GM21576 (cell line): ENCODE measurements at regions not wholly inside any gene's neighbourhood (a gene's known extent, or its start where the extent isn't known, plus 50 kb on each side); places are given as distances from the start of the nearest gene placed in this dataset.
"Not testable (repeated sequence)": the region's sequence is repeated elsewhere in the genome, so short reads cannot be mapped to it uniquely, and the experiment has no call there.

Source experiments
- ATAC-seq: cut with Tn5 transposase; IDR thresholded peaks from one replicate; pipeline ENCODE4 v1.9.1; 2021; ENCODE audit warnings: mild to moderate bottlenecking, moderate library complexity; ENCODE audit not compliant: unreplicated experiment

GRCh38 chr5:34096033-34096432 lies 53.0 kb upstream of the C1QTNF3 start:
- ATAC-seq = not testable (repeated sequence)

DNA sequence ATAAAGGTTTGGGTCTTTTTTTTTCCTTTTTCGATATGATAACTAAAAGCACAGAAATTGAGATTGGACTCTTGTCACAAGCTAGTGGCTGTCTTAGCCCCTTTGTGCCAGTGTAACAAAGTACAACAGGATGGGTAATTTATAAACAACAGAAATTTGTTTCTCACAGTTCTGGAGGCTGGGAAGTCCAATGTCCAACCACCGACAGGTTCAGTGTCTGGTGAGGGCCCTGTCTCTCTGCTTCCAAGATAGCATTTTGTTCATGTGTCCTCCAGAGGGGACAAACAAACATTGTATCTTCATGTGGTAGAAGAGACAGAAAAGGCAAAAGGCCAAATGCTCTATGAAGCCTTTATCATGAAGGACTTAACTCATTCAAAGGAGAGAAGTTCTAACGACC lies 56.9 kb upstream of the C1QTNF3 start:
- not testable (repeated sequence) for ATAC-seq

- not testable (repeated sequence) for ATAC-seq
These were observed 58.6 kb upstream of the C1QTNF3 start for GRCh38 chr5:34101567-34101966.

DNA sequence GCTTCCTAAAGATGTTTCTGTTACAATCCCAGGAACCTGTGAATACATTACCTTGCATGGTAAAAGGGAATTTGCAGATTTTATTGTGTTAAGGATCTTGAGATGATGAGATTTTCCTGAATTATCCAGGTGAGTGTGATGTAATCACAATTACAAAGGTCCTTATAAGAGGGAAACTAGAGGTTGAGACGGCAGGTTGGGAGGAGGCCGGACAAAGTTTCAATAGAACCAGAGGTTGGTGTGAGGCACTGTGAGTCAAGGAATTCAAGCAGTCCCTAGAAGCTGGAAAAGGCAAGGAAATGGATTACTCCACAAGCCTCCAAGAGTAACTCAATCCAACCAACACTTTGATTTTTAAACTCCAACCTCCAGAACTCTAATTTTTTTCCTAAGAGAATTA lies 65.9 kb upstream of the C1QTNF3 start:
- ATAC-seq = not testable (repeated sequence)

- ATAC-seq = not testable (repeated sequence)
These were observed 81.3 kb upstream of the C1QTNF3 start for GRCh38 chr5:34124280-34124679.

- ATAC-seq = peak; percentile 88
These were observed 82.3 kb upstream of the C1QTNF3 start for GRCh38 chr5:34125354-34125753.

DNA sequence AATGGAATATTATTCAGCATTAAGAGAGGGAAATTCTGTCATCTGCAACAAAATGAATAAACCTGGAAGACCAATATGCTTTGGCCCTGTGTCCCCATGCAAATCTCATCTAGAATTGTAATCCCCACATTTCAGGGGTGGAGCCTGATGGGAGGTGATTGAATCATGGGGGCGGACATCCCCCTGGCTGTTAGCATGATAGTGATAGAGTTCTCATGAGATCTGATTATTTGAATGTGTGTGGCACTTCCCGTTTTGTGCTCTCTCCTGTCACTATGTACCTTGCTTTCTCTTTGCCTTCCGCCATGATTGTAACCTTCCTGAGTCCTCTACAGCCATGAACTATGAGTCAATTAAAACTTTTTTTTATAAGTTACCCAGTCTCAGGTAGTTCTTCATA lies 83.7 kb upstream of the C1QTNF3 start:
- not testable (repeated sequence) for ATAC-seq

DNA sequence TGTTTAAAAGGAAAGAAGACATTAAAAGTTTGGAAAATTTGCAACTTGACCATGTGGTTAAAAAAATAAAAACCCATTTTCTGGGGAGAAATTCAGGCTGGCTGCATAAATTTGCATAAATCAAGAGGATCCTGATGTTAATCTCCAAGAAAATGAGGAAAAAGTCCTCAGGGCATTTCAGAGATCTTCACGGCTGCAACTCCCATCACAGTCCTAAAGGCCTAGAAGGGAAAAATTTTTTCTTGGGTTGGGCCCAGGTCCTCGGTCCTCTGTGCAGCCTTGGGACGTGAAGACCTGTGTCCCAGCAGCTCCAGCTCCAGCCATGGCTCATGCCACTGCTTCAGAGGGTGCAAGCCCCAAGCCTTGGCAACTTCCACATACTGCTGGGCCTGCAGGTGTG lies 84.8 kb upstream of the C1QTNF3 start:
- ATAC-seq = not testable (repeated sequence)

DNA sequence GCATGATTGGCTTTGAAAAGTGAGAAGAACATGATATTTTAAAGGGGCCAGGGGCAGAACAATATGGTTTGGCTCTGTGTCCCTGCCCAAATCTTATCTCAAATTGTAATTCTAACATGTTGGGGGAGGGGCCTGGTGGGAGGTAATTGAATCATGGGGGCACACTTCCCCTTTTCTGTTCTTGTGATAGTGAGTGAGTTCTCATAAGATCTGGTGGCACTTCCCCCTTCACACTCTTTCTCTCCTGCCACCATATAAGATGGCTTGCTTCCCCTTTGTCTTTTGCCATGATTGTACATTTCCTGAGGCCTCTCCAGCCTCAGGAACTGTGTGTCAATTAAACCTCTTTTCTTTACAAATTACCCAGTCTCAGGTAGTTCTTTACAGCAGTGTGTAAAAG lies 85.9 kb upstream of the C1QTNF3 start:
- ATAC-seq = not testable (repeated sequence)

DNA sequence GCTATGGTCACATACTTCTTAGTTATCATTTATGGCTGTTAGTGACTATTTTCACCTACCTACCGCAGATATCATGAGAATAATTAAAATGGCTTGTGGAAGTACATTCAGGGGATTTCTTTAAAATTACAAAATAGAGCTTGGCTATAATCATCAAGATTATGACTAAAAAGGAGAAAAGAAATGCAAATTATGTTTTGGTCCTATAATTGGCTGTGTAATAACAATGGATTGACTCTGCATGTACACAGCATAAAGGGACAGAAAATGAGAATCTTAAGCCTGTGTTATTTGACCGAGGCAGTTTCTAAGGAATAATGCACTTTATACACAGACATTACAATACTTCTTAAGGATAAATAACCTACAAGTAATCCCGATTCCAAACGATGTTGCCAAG lies 112.0 kb upstream of the C1QTNF3 start:
- ATAC-seq = not testable (repeated sequence)

DNA sequence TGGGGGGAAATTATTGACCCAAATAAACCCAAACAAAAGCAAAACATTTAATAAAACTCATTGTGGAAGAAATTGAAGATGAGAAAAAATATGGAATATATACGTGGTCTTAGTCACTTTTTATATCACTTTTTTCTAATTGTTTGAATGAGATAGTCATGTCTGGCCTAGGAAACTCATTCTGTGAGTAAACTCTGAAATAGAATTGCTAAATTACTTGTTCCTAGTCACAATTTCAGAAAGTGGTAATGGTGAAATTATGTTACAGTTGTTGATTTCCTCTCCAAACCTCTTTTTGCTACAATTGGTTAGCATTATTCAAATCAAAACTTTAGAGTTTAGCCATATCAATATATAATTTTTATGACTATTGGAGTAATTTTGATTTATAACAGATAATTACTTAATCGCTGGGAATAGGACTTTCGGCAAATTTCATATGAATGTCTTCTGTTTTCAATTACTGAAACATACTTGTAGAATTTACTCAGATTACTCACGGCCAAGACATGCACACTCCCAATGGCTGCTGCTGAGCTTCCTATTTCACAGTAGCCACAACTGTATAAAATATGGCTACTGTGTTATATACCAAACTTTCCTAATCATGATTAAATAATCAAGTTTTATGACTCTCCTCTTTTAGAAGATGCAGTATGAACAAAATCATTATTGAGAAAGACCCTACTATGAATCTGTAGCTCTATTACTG lies 113.8 kb upstream of the C1QTNF3 start:
- not testable (repeated sequence) for ATAC-seq

DNA sequence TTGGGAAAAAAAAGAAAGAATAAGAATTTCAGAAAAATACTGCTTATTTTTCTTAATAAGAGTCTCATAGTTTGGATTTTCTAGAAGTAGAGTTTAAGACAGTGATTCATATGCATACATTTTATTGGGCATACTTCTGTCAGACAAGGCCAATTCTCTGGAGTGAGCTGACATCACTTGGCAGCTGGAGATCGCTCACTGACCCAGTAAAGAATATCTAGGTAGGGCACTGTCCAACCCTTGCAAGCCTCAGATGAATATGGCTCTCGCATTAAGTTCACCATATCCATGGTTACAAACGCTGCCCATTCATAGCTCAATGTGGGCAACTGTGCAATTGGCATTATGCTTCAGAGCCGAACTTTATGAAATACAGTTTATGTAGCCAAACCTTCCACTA lies 117.9 kb upstream of the C1QTNF3 start:
- ATAC-seq = not testable (repeated sequence)

DNA sequence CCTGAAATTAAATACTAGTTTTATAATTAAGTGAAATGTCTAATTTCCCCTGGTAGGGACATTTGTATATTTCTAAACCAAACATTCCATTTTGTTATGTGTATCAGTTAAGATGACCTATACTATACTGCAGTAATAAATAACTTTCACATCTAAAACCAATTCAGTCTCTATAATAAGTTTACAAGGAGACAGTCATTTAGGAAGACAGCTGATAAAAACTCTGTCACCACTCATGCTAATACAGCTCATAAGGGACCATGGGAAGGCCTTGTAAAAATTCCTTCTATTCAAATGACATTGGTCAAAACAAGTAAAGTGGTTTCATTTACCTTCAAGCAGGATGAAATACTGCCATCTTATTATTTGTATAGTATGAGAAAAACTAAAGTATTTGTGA lies 128.4 kb upstream of the C1QTNF3 start:
- not testable (repeated sequence) for ATAC-seq

DNA sequence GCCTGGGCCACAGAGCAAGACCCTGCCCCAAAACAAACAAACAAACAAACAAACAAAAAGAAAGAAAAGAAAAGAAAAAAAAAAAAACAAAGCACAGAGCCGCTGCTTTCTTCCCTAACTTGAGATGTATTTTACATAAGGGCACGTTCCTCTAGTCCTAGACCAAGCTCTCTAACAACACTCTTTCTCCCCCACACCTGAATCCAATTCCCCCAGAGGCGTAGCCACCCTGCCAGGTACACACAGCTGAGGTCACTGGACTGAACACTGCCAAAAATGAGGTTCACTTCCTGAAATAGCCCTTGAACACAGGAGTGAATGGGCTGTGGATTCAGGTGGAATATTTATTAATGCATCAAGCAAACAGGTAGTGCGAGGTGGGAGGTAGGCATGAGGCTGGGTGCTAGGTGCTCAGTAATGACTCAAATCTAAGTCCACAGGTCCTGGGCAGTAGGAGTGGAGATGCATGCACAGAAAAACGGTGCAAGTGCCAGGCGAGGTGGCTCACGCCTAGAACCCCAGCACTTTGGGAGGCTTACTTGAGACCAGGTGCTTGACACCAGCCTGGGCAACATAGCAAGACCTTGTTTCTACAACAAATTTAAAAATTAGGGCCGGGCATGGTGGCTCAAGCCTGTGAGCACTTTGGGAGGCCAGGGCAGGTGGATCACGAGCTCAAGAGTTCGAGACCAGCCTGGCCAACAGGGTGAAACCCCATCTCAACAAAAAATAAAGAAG lies 136.6 kb upstream of the C1QTNF3 start:
- ATAC-seq = not testable (repeated sequence)

DNA sequence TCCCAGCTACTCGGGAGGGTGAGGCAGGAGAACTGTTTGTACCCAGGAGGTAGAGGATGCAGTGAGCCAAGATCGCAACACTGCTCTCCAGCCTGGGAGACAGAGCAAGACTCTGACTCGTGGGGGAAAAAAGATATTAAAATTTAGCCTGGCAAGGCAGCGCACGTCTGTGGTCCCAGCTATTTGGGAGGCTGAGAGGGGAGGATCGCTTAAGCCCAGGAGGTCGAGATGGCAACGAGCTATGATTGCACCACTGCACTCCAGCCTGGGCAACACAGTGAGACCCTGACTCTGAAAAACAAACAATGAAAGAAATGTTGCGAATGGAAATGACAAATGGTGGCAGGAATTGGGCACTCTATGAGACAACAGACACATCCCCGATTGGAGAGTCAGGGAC lies 137.2 kb upstream of the C1QTNF3 start:
- ATAC-seq = not testable (repeated sequence)

DNA sequence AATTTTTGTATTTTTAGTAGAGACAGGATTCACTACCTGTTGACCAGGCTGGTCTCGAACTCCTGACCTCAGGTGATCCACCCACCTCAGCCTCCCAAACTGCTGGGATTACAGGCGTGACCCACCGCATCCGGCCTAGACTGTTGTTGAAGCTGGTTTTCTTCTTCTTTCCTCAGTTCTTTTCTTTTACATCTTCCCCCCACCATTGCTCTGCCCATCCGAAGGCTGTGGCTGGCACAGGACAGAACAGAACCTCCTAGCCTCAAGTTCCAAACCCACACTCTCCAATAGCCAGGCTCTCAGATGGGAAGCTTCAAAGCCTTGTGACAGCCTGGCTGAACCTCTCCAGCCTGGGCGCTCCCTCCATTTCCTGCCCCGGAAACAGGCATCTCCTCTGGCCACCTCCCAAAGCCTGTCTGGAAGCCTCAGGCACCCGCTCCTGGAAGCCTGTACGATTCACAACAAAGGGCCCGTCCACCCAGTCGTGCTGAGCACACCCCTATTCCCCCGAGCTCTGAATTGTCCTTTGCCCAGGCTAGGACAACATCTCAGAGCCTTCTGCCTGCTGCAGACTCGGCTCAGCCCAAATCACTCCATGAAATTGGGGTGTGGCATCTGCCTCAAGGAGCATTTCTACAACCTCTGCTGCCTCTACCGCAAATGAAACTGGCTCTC lies 138.1 kb upstream of the C1QTNF3 start:
- not testable (repeated sequence) for ATAC-seq

GRCh38 chr5:34185005-34185404 lies 142.0 kb upstream of the C1QTNF3 start:
- not testable (repeated sequence) for ATAC-seq

DNA sequence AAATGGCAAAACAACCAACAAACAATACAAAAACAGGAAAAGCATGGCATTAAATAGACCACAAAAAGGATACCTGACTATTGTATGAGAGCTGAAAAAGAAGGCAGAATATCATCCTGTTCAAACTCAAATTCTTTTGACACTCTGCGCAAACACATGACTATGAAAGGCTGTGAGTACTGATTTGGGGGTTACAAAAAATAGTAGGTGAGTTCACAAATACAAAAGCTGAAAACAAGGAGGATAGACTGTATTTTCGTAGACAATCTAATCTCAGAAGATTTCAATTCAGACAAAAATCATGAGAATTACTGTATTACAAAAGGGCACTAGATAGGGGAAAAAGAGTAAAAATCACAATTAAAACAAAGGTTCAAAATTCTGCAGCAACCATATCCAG lies 142.6 kb upstream of the C1QTNF3 start:
- not testable (repeated sequence) for ATAC-seq

- not testable (repeated sequence) for ATAC-seq
These were observed 143.1 kb upstream of the C1QTNF3 start for GRCh38 chr5:34186108-34186507.

GRCh38 chr5:34186865-34187264 lies 143.9 kb upstream of the C1QTNF3 start:
- not testable (repeated sequence) for ATAC-seq

- ATAC-seq = not testable (repeated sequence)
These were observed 144.4 kb upstream of the C1QTNF3 start for GRCh38 chr5:34187441-34187840.
